Heart left ventricle (tissue), 16 donors: ENCODE measurements at regions not wholly inside any gene's neighbourhood (a gene's known extent, or its start where the extent isn't known, plus 50 kb on each side); places are given as distances from the start of the nearest gene placed in this dataset.
A peak's percentile ranks its signal among the peaks of the same experiment; 100 is the strongest.

Source experiments
- ATAC-seq, 4 donors: fragments of 200-7000 bp; cut with Tn5 transposase; one replicate each; pipeline ENCODE4 v1.9.1; 2020 to 2022; ENCODE audit warnings: moderate library complexity in 4 of 4, mild to moderate bottlenecking in 3 of 4, moderate number of reproducible peaks in 1 of 4
- DNase-seq, 5 donors: peaks; one replicate each; pipeline ENCODE4 v3.0.0-alpha.2; 2020
- H3K27ac ChIP-seq, 12 donors: fragments of 200-600 bp; sonication (generic) in 4 of 12; one replicate each; pipeline versions ENCODE4 v1.5.0 to v1.8.0; 2016 to 2022; ENCODE audit warnings: mild to moderate bottlenecking in 2 of 12
- H3K27me3 ChIP-seq, 9 donors: fragments of 200-600 bp; sonication (generic) in 2 of 9; one replicate each; pipeline versions ENCODE4 v1.5.1 to v1.8.0; 2016 to 2022; ENCODE audit warnings: mild to moderate bottlenecking in 3 of 9
- H3K36me3 ChIP-seq, 9 donors: fragments of 200-600 bp; sonication (generic) in 2 of 9; one replicate each; pipeline versions ENCODE4 v1.5.0 to v1.8.0; 2018 to 2022; ENCODE audit warnings: mild to moderate bottlenecking in 2 of 9
- H3K4me1 ChIP-seq, 12 donors: fragments of 200-600 bp; sonication (generic) in 4 of 12; one replicate each; pipeline versions ENCODE4 v1.5.0 to v1.8.0; 2016 to 2022; ENCODE audit warnings: mild to moderate bottlenecking in 3 of 12
- H3K4me3 ChIP-seq, 12 donors: fragments of 200-600 bp; sonication (generic) in 4 of 12; one replicate each; pipeline versions ENCODE4 v1.5.0 to v1.8.0; 2017 to 2022; ENCODE audit warnings: mild to moderate bottlenecking in 9 of 12, moderate library complexity in 4 of 12
- H3K9me3 ChIP-seq, 12 donors: fragments of 200-600 bp; sonication (generic) in 4 of 12; one replicate each; pipeline versions ENCODE4 v1.5.0 to v1.8.0; 2016 to 2022; ENCODE audit warnings: mild to moderate bottlenecking in 1 of 12
- POLR2A ChIP-seq, 2 donors: fragments of 450-650 bp; IDR thresholded peaks; one replicate each; pipeline ENCODE4 v1.6.1; 2017; ENCODE audit warnings: antibody characterized with exemption in 2 of 2, mild to moderate bottlenecking in 2 of 2, moderate library complexity in 2 of 2
- WGBS, 4 donors: extraction: QIAGEN DNeasy Blood & Tissue Kit in 2 of 4; methylation state at CpG; one replicate each; pipeline versions ENCODE4 v1.1.5 to v1.1.7; 2013 to 2018; 5-methylcytosine and 5-hydroxymethylcytosine counted together
- intact Hi-C, 10 donors: fragments of 100-400 bp; cut with DNase I; formaldehyde crosslinking; loops; one replicate each; pipeline versions ENCODE4 v1.11.1 to v1.14.2; 2022
- TF ChIP-seq, protein P1 (sequence below), 12 donors: fragments of 200-600 bp; sonication (generic) in 4 of 12; IDR thresholded peaks; one replicate each; pipeline versions ENCODE4 v1.5.0 to v1.8.0; 2018 to 2022; ENCODE audit warnings: antibody characterized with exemption in 12 of 12, mild to moderate bottlenecking in 5 of 12
- donor health status: ischemic (EF 13 %, LVEDD 7.1; RV severe dilation, severe dysfunction).
- donor health status: healthy with polysubstance abuse.
- donor health status: DM: no; HTN: yes; CAD: no.
- donor health status: DM: no; HTN: no; CAD: no.
- donor health status: ischemic (EF 25% LVEDD 6.9; RV normal size, moderate dysfunction).
- donor health status: ischemic (EF 25% LVEDD 5.7; RV mildly dilated, moderate dysfunction).
- donor health status: healthy.
- donor health status: DM: yes; HTN: yes; CAD: no.
- donor health status: ischemic (EF 35%, LVEDD 5.7; RV mildly dilated, moderate dysfunction).
- donor health status: nonischemic (EF 11% LVEDD 7.7; RV severe dilation, severe dysfunction).
- donor health status: DM: yes; HTN: yes; CAD: no.
- donor health status: PGD.
- donor health status: ischemic (EF 29% LVEDD 5.4; RV normal size, mild dysfunction).
- donor health status: nonischemic (EF 23%, LVEDD 6.1; RV moderate dilation, normal function).

GRCh38 chr11:105344938-105345337 is 205.4 kb upstream of the CARD18 start:
- TF ChIP-seq POLR2A (IDR thresholded peaks at IDR 0.05) = no peak
- TF ChIP-seq, protein P1, sequence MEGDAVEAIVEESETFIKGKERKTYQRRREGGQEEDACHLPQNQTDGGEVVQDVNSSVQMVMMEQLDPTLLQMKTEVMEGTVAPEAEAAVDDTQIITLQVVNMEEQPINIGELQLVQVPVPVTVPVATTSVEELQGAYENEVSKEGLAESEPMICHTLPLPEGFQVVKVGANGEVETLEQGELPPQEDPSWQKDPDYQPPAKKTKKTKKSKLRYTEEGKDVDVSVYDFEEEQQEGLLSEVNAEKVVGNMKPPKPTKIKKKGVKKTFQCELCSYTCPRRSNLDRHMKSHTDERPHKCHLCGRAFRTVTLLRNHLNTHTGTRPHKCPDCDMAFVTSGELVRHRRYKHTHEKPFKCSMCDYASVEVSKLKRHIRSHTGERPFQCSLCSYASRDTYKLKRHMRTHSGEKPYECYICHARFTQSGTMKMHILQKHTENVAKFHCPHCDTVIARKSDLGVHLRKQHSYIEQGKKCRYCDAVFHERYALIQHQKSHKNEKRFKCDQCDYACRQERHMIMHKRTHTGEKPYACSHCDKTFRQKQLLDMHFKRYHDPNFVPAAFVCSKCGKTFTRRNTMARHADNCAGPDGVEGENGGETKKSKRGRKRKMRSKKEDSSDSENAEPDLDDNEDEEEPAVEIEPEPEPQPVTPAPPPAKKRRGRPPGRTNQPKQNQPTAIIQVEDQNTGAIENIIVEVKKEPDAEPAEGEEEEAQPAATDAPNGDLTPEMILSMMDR (IDR thresholded peaks at IDR 0.05) = no peak
- 88 to 94% (median 90%) methylated on average over 1 of the region's 1 CpG for WGBS, 4 donors
- peaks cover 0 to 25% (median 5%) of the 10 kb centered on the region in 12 donors for H3K9me3 ChIP-seq
- intact Hi-C loops = no loop called here
- H3K4me1 ChIP-seq = no peaks in the 10 kb centered on the region
- H3K4me3 ChIP-seq = no peak overlapping the region
- no peaks in the 10 kb centered on the region for H3K36me3 ChIP-seq
- DNase-seq = no peak
- no peaks in the 10 kb centered on the region for H3K27me3 ChIP-seq
- H3K27ac ChIP-seq = no peak overlapping the region
- ATAC-seq = no peak

GRCh38 chr11:105334025-105334714 is 194.6 kb upstream of the CARD18 start:
- no peak for TF ChIP-seq POLR2A (IDR thresholded peaks at IDR 0.05)
- TF ChIP-seq, protein P1 (IDR thresholded peaks at IDR 0.05) = no peak
- DNase-seq = peak in 1 of 5 donors; percentile 33
- H3K4me3 ChIP-seq = no peak overlapping the region
- H3K36me3 ChIP-seq = no peaks in the 10 kb centered on the region
- H3K27me3 ChIP-seq = no peaks in the 10 kb centered on the region
- no peaks in the 10 kb centered on the region for H3K4me1 ChIP-seq
- ATAC-seq = no peak
- 82 to 88% (median 83%) methylated on average over 11 of the region's 11 CpGs for WGBS, 4 donors
- intact Hi-C loops = no loop called here
- no peak overlapping the region for H3K27ac ChIP-seq
- peaks cover 0 to 31% (median 0%) of the 10 kb centered on the region in 12 donors for H3K9me3 ChIP-seq

DNA sequence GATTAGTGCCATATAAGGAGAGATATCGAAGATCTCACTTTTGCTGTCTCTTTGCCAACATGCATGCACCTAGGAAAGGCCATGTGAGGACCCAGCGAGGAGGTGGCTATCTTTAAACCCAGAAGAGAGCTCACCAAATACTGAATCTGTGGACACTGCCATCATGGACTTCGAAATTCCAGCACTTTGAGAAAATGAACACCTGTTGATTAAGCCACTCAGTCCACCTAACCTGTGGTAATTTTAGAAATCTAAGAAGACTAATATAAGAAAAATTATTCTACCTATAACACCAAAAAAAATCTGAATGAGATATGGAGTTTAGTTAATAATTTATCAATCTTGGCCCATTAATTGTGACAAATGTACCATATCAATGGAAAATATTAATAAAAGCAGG is 193.6 kb upstream of the CARD18 start:
- no peak for ATAC-seq
- no peaks in the 10 kb centered on the region for H3K27me3 ChIP-seq
- DNase-seq = no peak
- H3K27ac ChIP-seq = no peak overlapping the region
- no peaks in the 10 kb centered on the region for H3K4me1 ChIP-seq
- TF ChIP-seq, protein P1 (IDR thresholded peaks at IDR 0.05) = no peak
- TF ChIP-seq POLR2A (IDR thresholded peaks at IDR 0.05) = no peak
- H3K4me3 ChIP-seq = no peak overlapping the region
- WGBS, 4 donors = 79 to 91% (median 88%) methylated on average over 3 of the region's 3 CpGs
- intact Hi-C loops = no loop called here
- no peaks in the 10 kb centered on the region for H3K36me3 ChIP-seq
- peaks cover 0 to 31% (median 0%) of the 10 kb centered on the region in 12 donors for H3K9me3 ChIP-seq

DNA sequence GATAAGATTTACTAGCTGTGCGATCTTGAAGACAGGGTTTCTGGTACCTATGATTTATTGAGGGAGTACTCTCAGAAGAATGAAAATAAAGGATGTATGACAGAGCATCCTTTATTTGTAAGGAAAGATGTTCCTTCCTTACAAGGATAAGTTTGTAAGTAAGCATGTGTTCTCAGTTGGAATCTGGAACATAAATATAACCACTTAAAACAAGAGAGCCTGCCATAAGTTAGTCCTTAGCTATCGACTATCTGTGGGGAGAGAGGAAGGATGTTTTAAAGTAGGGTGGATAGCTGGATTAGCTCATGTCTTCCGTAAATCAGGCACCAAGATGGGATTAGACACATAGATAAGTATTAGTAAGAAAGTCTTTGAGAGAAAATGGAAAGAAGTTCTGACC is 192.6 kb upstream of the CARD18 start:
- Histone ChIP-seq H3K4me1 (no peaks in the 10 kb centered on the region), H3K9me3 (peaks cover 0 to 21% (median 0%) of the 10 kb centered on the region in 12 donors), H3K36me3 (no peaks in the 10 kb centered on the region), H3K27ac (no peak overlapping the region), H3K27me3 (no peaks in the 10 kb centered on the region), H3K4me3 (no peak overlapping the region)
- DNase-seq = no peak
- ATAC-seq = no peak
- TF ChIP-seq, protein P1 (IDR thresholded peaks at IDR 0.05) = no peak
- TF ChIP-seq POLR2A (IDR thresholded peaks at IDR 0.05) = no peak
- 65 to 74% (median 72%) methylated on average over 3 of the region's 3 CpGs for WGBS, 4 donors
- intact Hi-C loops = no loop called here
